ENCODE measurements at regions not wholly inside any gene's neighbourhood (a gene's known extent, or its start where the extent isn't known, plus 50 kb on each side); places are given as distances from the start of the nearest gene placed in this dataset.

- Histone ChIP-seq H3K27ac (replicated peaks) (no peak overlapping the region), H3K4me1 (no peaks in the 10 kb centered on the region), H3K27me3 (ENCODE audit: low read depth) (no peaks in the 10 kb centered on the region), H3K9me3 (replicated peaks) (no peaks in the 10 kb centered on the region), H3K4me3 (no peak overlapping the region), H3K36me3 (no peaks in the 10 kb centered on the region)
- intact Hi-C loops (cut with micrococcal nuclease) = no loop called here
- no peak for DNase-seq
- TF ChIP-seq CTCF (IDR thresholded peaks at IDR 0.05; ENCODE audit: borderline replicate concordance) = no peak
Observed at GRCh38 chr6:23371132-23371915, 754.7 kb upstream of the NRSN1 start.

- H3K4me1 ChIP-seq = peaks cover 7% of the 10 kb centered on the region
- no peaks in the 10 kb centered on the region for H3K36me3 ChIP-seq
- no peaks in the 10 kb centered on the region for H3K9me3 ChIP-seq (replicated peaks)
- no peak for TF ChIP-seq CTCF (IDR thresholded peaks at IDR 0.05; ENCODE audit: borderline replicate concordance)
- intact Hi-C loops (cut with micrococcal nuclease) = no loop called here
- H3K27ac ChIP-seq (replicated peaks) = no peak overlapping the region
- no peaks in the 10 kb centered on the region for H3K27me3 ChIP-seq (ENCODE audit: low read depth)
- H3K4me3 ChIP-seq = no peak overlapping the region
- DNase-seq = no peak
Observed at GRCh38 chr6:23377830-23378229, 748.2 kb upstream of the NRSN1 start.

- TF ChIP-seq CTCF (IDR thresholded peaks at IDR 0.05; ENCODE audit: borderline replicate concordance) = no peak
- Histone ChIP-seq H3K4me3 (no peak overlapping the region), H3K4me1 (peaks cover 7% of the 10 kb centered on the region), H3K36me3 (no peaks in the 10 kb centered on the region), H3K27me3 (ENCODE audit: low read depth) (no peaks in the 10 kb centered on the region), H3K27ac (replicated peaks) (no peak overlapping the region), H3K9me3 (replicated peaks) (no peaks in the 10 kb centered on the region)
- intact Hi-C loops (cut with micrococcal nuclease) = no loop called here
- DNase-seq = no peak
Observed at GRCh38 chr6:23380465-23380864, 745.5 kb upstream of the NRSN1 start.

GRCh38 chr6:23388086-23388783 is 737.8 kb upstream of the NRSN1 start:
- DNase-seq = no peak
- no peak for TF ChIP-seq CTCF (IDR thresholded peaks at IDR 0.05; ENCODE audit: borderline replicate concordance)
- Histone ChIP-seq H3K36me3 (no peaks in the 10 kb centered on the region), H3K9me3 (replicated peaks) (no peaks in the 10 kb centered on the region), H3K4me3 (no peak overlapping the region), H3K4me1 (no peaks in the 10 kb centered on the region), H3K27me3 (ENCODE audit: low read depth) (no peaks in the 10 kb centered on the region), H3K27ac (replicated peaks) (no peak overlapping the region)
- intact Hi-C loops (cut with micrococcal nuclease) = no loop called here

- intact Hi-C loops (cut with micrococcal nuclease) = no loop called here
- H3K9me3 ChIP-seq (replicated peaks) = no peaks in the 10 kb centered on the region
- no peak for TF ChIP-seq CTCF (IDR thresholded peaks at IDR 0.05; ENCODE audit: borderline replicate concordance)
Observed at GRCh38 chr6:23389386-23389785, 736.6 kb upstream of the NRSN1 start.

More at GRCh38 chr6:23389386-23389785, 736.6 kb upstream of the NRSN1 start:
- H3K27ac ChIP-seq (replicated peaks) = no peak overlapping the region
- H3K4me3 ChIP-seq = no peak overlapping the region
- no peaks in the 10 kb centered on the region for H3K36me3 ChIP-seq
- no peaks in the 10 kb centered on the region for H3K27me3 ChIP-seq (ENCODE audit: low read depth)
- H3K4me1 ChIP-seq = no peaks in the 10 kb centered on the region
- DNase-seq = no peak

All from left ventricle myocardium inferior (tissue), 1 donor.